GM23248 (cell line): ENCODE measurements at regions not wholly inside any gene's neighbourhood (a gene's known extent, or its start where the extent isn't known, plus 50 kb on each side); places are given as distances from the start of the nearest gene placed in this dataset.
"Not testable (repeated sequence)": the region's sequence is repeated elsewhere in the genome, so short reads cannot be mapped to it uniquely, and the experiment has no call there.

Experiments used
- DNase-seq: peaks from one replicate; pipeline ENCODE4 v3.0.0-alpha.2; 2015
- H2AFZ ChIP-seq: fragments of 200-600 bp; sonication (generic); 2 replicates; pipeline ENCODE4 v1.6.1; 2016; ENCODE audit warnings: antibody characterized with exemption
- H3F3A ChIP-seq: fragments of 200-600 bp; sonication (generic); 2 replicates; pipeline ENCODE4 v1.6.1; 2016; ENCODE audit warnings: mild to moderate bottlenecking, antibody characterized with exemption, mixed run types; ENCODE audit not compliant: insufficient read depth
- H3K27ac ChIP-seq: fragments of 200-600 bp; sonication (generic); 2 replicates; pipeline ENCODE4 v1.5.1; 2016; ENCODE audit warnings: mild to moderate bottlenecking
- H3K27me3 ChIP-seq: fragments of 200-600 bp; sonication (generic); replicated peaks from 2 replicates; pipeline ENCODE4 v1.6.1; 2016; ENCODE audit warnings: mild to moderate bottlenecking; ENCODE audit not compliant: insufficient read depth
- H3K36me3 ChIP-seq: fragments of 200-600 bp; sonication (generic); 2 replicates; pipeline ENCODE4 v1.6.1; 2016; ENCODE audit warnings: low read depth, mild to moderate bottlenecking
- H3K4me1 ChIP-seq: fragments of 200-600 bp; sonication (generic); 2 replicates; pipeline ENCODE4 v1.6.1; 2016; ENCODE audit warnings: mild to moderate bottlenecking; ENCODE audit not compliant: insufficient read depth
- H3K4me2 ChIP-seq: fragments of 200-600 bp; sonication (generic); one replicate; pipeline ENCODE4 v1.6.1; 2016; ENCODE audit warnings: mild to moderate bottlenecking; ENCODE audit not compliant: unreplicated experiment
- H3K4me3 ChIP-seq: fragments of 200-600 bp; sonication (generic); 2 replicates; pipeline ENCODE4 v1.5.1; 2016; ENCODE audit warnings: mild to moderate bottlenecking
- H3K79me2 ChIP-seq: fragments of 200-600 bp; sonication (generic); 2 replicates; pipeline ENCODE4 v1.6.1; 2016; ENCODE audit warnings: mild to moderate bottlenecking; ENCODE audit not compliant: insufficient read depth
- H3K9ac ChIP-seq: fragments of 200-600 bp; sonication (generic); 2 replicates; pipeline ENCODE4 v1.6.1; 2016; ENCODE audit warnings: mild to moderate bottlenecking
- H3K9me2 ChIP-seq: fragments of 200-600 bp; sonication (generic); 2 replicates; pipeline ENCODE4 v1.6.1; 2016; ENCODE audit warnings: mixed run types, mild to moderate bottlenecking, moderate library complexity; ENCODE audit not compliant: insufficient read depth
- H3K9me3 ChIP-seq: fragments of 200-600 bp; sonication (generic); one replicate; pipeline ENCODE4 v1.6.1; 2017; ENCODE audit warnings: low read depth
- H4K20me1 ChIP-seq: fragments of 200-600 bp; sonication (generic); 2 replicates; pipeline ENCODE4 v1.6.0; 2016; ENCODE audit not compliant: insufficient read depth
- EZH2 ChIP-seq: fragments of 200-600 bp; sonication (generic); IDR thresholded peaks from 2 replicates; pipeline ENCODE4 v1.6.1; 2018; ENCODE audit warnings: antibody characterized with exemption, mild to moderate bottlenecking; ENCODE audit not compliant: insufficient read depth, poor library complexity, severe bottlenecking
- EZH2phosphoT487 ChIP-seq: fragments of 200-600 bp; sonication (generic); IDR thresholded peaks from 2 replicates; pipeline ENCODE4 v1.6.1; 2018; ENCODE audit warnings: antibody characterized with exemption, moderate library complexity, mild to moderate bottlenecking, low read depth; ENCODE audit not compliant: insufficient read depth
- WGBS, 2 experiments: methylation state at CpG; one replicate each; pipeline ENCODE4 v1.1.6; 2015 to 2017; ENCODE audit warnings: low lambda C conversion rate in 2 of 2, low coverage in 1 of 2; ENCODE audit errors: missing lambda C conversion rate in 2 of 2; 5-methylcytosine and 5-hydroxymethylcytosine counted together
- in situ Hi-C: fragments of 300-500 bp; cut with MboI; formaldehyde crosslinking; loops from 2 replicates; pipeline ENCODE4 v1.15.0; 2020

DNA sequence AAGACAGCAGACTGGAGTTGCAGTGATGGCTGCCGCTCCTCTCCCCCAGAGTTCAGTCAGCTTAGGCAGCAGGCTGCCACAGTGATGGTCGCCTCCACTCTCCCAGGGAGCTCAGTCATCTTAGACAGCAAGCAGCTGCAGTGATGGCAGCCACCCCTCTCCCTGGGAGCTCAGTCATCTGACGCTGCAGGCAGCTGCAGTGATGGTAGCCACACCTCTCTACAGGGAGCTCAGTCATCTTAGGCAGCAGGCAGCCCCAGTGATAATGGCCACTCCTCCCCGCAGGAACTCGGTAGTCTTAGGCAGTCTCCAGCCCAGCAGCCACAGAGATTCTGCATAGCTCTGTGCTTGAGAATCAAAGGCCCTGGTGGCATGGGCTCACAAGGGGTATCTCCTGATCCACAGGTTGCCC lies 582.7 kb downstream of the DTWD2 start:
- no peak overlapping the region for H3K9ac ChIP-seq
- no peaks in the 10 kb centered on the region for H4K20me1 ChIP-seq
- no peaks in the 10 kb centered on the region for H3F3A ChIP-seq
- DNase-seq, result no peak
- WGBS, 2 experiments, result 42% methylated on average over 5 of the region's 5 CpGs
- no peaks in the 10 kb centered on the region for H3K4me1 ChIP-seq
- H3K9me3 ChIP-seq, result no peaks in the 10 kb centered on the region
- H3K36me3 ChIP-seq, result no peaks in the 10 kb centered on the region
- no peak overlapping the region for H2AFZ ChIP-seq
- no peak for TF ChIP-seq EZH2
- TF ChIP-seq EZH2phosphoT487, result no peak
- H3K4me3 ChIP-seq, result no peak overlapping the region
- no peaks in the 10 kb centered on the region for H3K27me3 ChIP-seq
- in situ Hi-C loops, result no loop called here
- no peaks in the 10 kb centered on the region for H3K79me2 ChIP-seq
- no peaks in the 10 kb centered on the region for H3K9me2 ChIP-seq
- H3K4me2 ChIP-seq, result no peak overlapping the region
- no peak overlapping the region for H3K27ac ChIP-seq

DNA sequence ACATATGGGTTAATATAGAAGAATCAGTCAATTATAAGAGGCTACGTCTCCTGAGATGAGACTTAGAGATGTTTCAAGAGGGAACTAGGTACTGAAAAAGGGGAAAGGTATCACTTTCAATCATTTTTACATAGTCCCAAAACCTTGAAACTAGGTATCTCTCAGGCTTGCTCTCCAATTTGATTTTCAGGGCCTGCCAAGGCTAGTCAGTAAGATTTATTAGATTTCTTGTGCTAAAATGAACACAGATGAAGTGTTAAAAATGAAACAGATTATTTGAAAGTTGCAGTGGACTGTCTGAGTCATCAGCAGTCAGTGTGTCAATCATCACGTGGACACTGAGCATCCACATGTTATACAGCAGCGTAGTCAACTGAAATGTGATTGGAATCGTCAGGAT lies 591.1 kb downstream of the DTWD2 start:
- 13 to 21% methylated on average over 4 of the region's 4 CpGs for WGBS, 2 experiments
- H3K9me2 ChIP-seq, result no peaks in the 10 kb centered on the region
- H3F3A ChIP-seq, result no peaks in the 10 kb centered on the region
- DNase-seq, result no peak
- in situ Hi-C loops, result no loop called here
- H3K4me2 ChIP-seq, result no peak overlapping the region
- no peak overlapping the region for H3K27ac ChIP-seq
- no peaks in the 10 kb centered on the region for H4K20me1 ChIP-seq
- H3K9me3 ChIP-seq, result no peaks in the 10 kb centered on the region
- H3K9ac ChIP-seq, result no peak overlapping the region
- H3K4me1 ChIP-seq, result no peaks in the 10 kb centered on the region
- H3K36me3 ChIP-seq, result no peaks in the 10 kb centered on the region
- H3K79me2 ChIP-seq, result no peaks in the 10 kb centered on the region
- TF ChIP-seq EZH2phosphoT487 (no peak), EZH2 (no peak)
- H2AFZ ChIP-seq, result no peak overlapping the region
- no peak overlapping the region for H3K4me3 ChIP-seq
- no peaks in the 10 kb centered on the region for H3K27me3 ChIP-seq

DNA sequence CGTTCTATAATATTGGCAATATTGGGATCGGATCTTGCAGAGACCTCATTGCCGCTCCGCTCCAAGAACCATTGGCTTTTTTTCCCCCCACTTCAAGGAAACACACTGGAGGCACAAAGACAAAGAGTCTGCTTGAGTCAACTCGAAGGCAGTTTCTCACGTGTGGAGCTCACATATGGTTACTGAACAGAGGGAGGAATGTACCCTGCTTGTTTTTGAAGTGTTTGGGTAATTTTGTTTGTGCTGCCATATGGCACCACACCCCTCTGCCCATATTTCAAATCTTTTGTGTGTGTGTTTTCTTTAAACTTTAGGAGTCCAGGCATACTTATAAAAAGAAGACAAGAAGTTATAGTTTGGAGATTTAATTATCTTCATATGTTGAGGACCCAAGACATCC lies 595.9 kb downstream of the DTWD2 start:
- no peaks in the 10 kb centered on the region for H3F3A ChIP-seq
- no peak overlapping the region for H3K9ac ChIP-seq
- H3K27me3 ChIP-seq, result no peaks in the 10 kb centered on the region
- no peaks in the 10 kb centered on the region for H3K9me2 ChIP-seq
- no peak overlapping the region for H2AFZ ChIP-seq
- in situ Hi-C loops, result no loop called here
- no peak overlapping the region for H3K4me2 ChIP-seq
- no peaks in the 10 kb centered on the region for H3K4me1 ChIP-seq
- no peak overlapping the region for H3K4me3 ChIP-seq
- H3K36me3 ChIP-seq, result no peaks in the 10 kb centered on the region
- H4K20me1 ChIP-seq, result no peaks in the 10 kb centered on the region
- no peak for DNase-seq
- no peaks in the 10 kb centered on the region for H3K9me3 ChIP-seq
- no peak overlapping the region for H3K27ac ChIP-seq
- 47 to 59% methylated on average over 6 of the region's 6 CpGs for WGBS, 2 experiments
- H3K79me2 ChIP-seq, result no peaks in the 10 kb centered on the region
- TF ChIP-seq EZH2phosphoT487, result no peak

- H3K4me1 ChIP-seq, H2AFZ ChIP-seq, H4K20me1 ChIP-seq, DNase-seq, H3K27me3 ChIP-seq, H3K9me3 ChIP-seq, H3K36me3 ChIP-seq, H3K9me2 ChIP-seq, H3K4me2 ChIP-seq, H3K79me2 ChIP-seq, H3K4me3 ChIP-seq, H3K9ac ChIP-seq, H3F3A ChIP-seq, H3K27ac ChIP-seq, in situ Hi-C loops: not testable (repeated sequence)
- WGBS, 2 experiments, result 65 to 75% methylated on average over 10 to 15 of the region's 15 CpGs
Measured at GRCh38 chr5:118382931-118383330, 605.4 kb downstream of the DTWD2 start.

- no peaks in the 10 kb centered on the region for H3K9me2 ChIP-seq
- no peaks in the 10 kb centered on the region for H3F3A ChIP-seq
- in situ Hi-C loops, result no loop called here
- no peak for TF ChIP-seq EZH2
- no peak for TF ChIP-seq EZH2phosphoT487
- H3K27ac ChIP-seq, result no peak overlapping the region
- no peak overlapping the region for H2AFZ ChIP-seq
- no peaks in the 10 kb centered on the region for H3K9me3 ChIP-seq
- H3K4me3 ChIP-seq, result no peak overlapping the region
- H3K27me3 ChIP-seq, result no peaks in the 10 kb centered on the region
- no peak for DNase-seq
- no peak overlapping the region for H3K9ac ChIP-seq
- H3K4me1 ChIP-seq, result no peaks in the 10 kb centered on the region
- H3K36me3 ChIP-seq, result no peaks in the 10 kb centered on the region
- H3K79me2 ChIP-seq, result no peaks in the 10 kb centered on the region
- WGBS, 2 experiments, result 2% methylated on average over 2 of the region's 2 CpGs
- no peaks in the 10 kb centered on the region for H4K20me1 ChIP-seq
- no peak overlapping the region for H3K4me2 ChIP-seq
Measured at GRCh38 chr5:118379470-118379869, 608.9 kb downstream of the DTWD2 start.
